NCI-H748 (cell line): ENCODE measurements at regions not wholly inside any gene's neighbourhood (a gene's known extent, or its start where the extent isn't known, plus 50 kb on each side); places are given as distances from the start of the nearest gene placed in this dataset.

Source experiments
- DNase-seq: peaks from one replicate; lab custom pipeline; 2025; ENCODE audit not compliant: unreplicated experiment; lab: John Stamatoyannopoulos, UW

GRCh38 chr22:46077669-46078099 is 72.6 kb upstream of the PPARA start:
- DNase-seq = no peak

- DNase-seq = no peak
Measured at GRCh38 chr22:46078241-46079092, 71.9 kb upstream of the PPARA start.

- DNase-seq = no peak
Measured at GRCh38 chr22:46079093-46079860, 71.0 kb upstream of the PPARA start.

- no peak for DNase-seq
Measured at GRCh38 chr22:46079861-46080821, 70.2 kb upstream of the PPARA start.

- no peak for DNase-seq
Measured at GRCh38 chr22:46081036-46081830, 69.1 kb upstream of the PPARA start.

GRCh38 chr22:46081831-46082210 is 68.5 kb upstream of the PPARA start:
- no peak for DNase-seq

- DNase-seq = no peak
Measured at GRCh38 chr22:46082633-46083032, 67.7 kb upstream of the PPARA start.

- DNase-seq = no peak
Measured at GRCh38 chr22:46083383-46084350, 66.7 kb upstream of the PPARA start.

- DNase-seq = no peak
Measured at GRCh38 chr22:46084376-46084775, 66.0 kb upstream of the PPARA start.

- DNase-seq = no peak
Measured at GRCh38 chr22:46084943-46085827, 65.1 kb upstream of the PPARA start.

- no peak for DNase-seq
Measured at GRCh38 chr22:46085828-46086576, 64.3 kb upstream of the PPARA start.

- DNase-seq = no peak
Measured at GRCh38 chr22:46086577-46087335, 63.6 kb upstream of the PPARA start.

GRCh38 chr22:46087336-46087690 is 63.0 kb upstream of the PPARA start:
- no peak for DNase-seq

- DNase-seq = no peak
Measured at GRCh38 chr22:46087816-46088277, 62.5 kb upstream of the PPARA start.

GRCh38 chr22:46088541-46089311 is 61.6 kb upstream of the PPARA start:
- DNase-seq = no peak
